ENCODE measurements at regions not wholly inside any gene's neighbourhood (a gene's known extent, or its start where the extent isn't known, plus 50 kb on each side); places are given as distances from the start of the nearest gene placed in this dataset.

DNA sequence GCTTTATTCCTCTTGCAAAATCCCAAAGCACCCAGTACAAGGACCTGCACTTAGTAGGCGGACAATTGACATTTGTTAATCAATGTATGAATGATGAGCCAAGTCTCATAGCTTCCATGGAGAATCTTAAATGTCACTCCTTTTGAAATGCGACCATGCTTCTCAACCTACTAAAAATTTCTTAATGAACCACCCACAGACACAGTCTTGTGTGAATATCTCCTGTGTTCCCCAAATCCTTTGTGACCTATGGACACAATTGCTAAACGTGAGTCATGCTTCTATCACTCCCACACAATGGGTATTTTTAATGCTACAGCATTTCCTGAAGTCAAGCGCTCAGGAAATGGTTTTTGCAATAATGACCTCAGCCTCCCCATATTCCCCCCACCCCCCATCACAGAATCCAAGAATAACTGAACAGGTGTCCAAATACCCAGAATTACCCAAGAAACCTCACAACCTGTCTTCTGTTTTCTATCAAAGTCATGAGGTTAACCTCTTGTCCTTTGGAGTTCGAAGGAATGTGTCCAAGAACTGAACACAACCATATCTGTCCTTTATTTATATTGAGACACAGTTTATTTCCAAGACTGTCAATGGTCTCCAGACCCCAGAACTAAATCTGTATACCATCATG lies 163.6 kb upstream of the PLEKHG7 start:
- TF ChIP-seq, protein P1, sequence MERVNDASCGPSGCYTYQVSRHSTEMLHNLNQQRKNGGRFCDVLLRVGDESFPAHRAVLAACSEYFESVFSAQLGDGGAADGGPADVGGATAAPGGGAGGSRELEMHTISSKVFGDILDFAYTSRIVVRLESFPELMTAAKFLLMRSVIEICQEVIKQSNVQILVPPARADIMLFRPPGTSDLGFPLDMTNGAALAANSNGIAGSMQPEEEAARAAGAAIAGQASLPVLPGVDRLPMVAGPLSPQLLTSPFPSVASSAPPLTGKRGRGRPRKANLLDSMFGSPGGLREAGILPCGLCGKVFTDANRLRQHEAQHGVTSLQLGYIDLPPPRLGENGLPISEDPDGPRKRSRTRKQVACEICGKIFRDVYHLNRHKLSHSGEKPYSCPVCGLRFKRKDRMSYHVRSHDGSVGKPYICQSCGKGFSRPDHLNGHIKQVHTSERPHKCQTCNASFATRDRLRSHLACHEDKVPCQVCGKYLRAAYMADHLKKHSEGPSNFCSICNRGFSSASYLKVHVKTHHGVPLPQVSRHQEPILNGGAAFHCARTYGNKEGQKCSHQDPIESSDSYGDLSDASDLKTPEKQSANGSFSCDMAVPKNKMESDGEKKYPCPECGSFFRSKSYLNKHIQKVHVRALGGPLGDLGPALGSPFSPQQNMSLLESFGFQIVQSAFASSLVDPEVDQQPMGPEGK (CRISPR knock-in tag; IDR thresholded peaks at IDR 0.05; ENCODE audit: borderline replicate concordance) = peak; percentile 62; the same call in 1 of the 2 replicates
- TF ChIP-seq CSDC2 (CRISPR knock-in tag; IDR thresholded peaks at IDR 0.05) = no peak
- no peak for TF ChIP-seq BACH2 (CRISPR knock-in tag; IDR thresholded peaks at IDR 0.05; ENCODE audit: borderline replicate concordance)
- no peak for TF ChIP-seq OSR1 (CRISPR knock-in tag; IDR thresholded peaks at IDR 0.05)
- no peak for TF ChIP-seq GLIS3 (CRISPR knock-in tag; IDR thresholded peaks at IDR 0.05)
- ATAC-seq = no peak

DNA sequence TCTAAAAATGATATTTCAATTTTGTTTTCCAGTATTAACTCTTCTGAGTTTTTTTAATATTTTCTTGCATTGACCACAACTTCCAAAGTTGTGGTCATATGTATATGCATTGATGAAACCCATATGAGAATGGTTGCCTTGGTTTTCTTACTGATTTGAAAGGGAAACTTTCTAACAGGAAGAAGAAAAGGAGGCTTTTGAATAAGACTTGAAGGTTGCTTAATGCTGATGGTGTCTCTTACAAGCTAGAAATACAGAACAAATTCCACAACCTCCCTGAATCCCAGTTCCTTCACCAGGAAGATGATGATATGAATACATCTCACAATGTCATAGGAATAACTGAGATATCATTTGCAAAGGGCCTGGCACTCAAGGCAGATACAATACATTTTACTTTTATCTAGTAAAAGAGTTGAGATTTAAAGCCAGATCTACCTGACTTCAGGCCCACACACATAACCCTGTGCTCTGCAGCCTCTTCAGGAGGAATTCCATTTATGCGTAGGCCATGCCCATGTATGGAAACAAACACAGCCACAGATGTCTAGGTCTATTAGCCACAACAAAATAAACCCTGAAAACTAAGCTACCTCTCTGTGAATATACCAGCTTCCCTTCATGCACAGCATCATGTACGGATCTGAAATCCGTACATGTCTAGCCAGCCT lies 165.4 kb upstream of the PLEKHG7 start:
- no peak for TF ChIP-seq GLIS3 (CRISPR knock-in tag; IDR thresholded peaks at IDR 0.05)
- no peak for TF ChIP-seq TOX (CRISPR knock-in tag; IDR thresholded peaks at IDR 0.05; ENCODE audit: borderline replicate concordance)
- no peak for TF ChIP-seq ZFP3 (CRISPR knock-in tag; IDR thresholded peaks at IDR 0.05)
- no peak for TF ChIP-seq ISL1 (CRISPR knock-in tag; IDR thresholded peaks at IDR 0.05)
- TF ChIP-seq, protein P1 (CRISPR knock-in tag; IDR thresholded peaks at IDR 0.05; ENCODE audit: borderline replicate concordance) = no peak
- ATAC-seq = no peak

DNA sequence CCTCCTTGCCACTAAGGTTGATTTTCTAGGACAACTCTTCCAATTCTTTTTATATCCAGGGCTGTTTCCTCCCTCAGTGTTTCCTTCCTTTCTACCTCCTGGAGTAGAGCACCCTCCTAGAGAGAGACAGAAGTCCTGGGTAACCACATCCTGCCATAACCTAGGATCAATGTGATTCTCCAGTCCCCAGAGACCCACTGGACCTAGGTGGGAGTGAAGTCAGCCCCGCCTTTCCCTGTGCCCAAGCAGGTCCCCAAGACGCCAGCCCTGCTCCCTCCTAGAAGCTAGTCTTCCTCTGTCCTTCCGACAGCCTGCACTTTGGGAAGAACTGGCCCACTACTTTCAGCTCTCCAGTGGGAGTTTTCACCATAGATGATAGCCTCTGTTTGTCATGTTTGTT lies 166.8 kb upstream of the PLEKHG7 start:
- no peak for ATAC-seq
- TF ChIP-seq RARB (CRISPR knock-in tag; IDR thresholded peaks at IDR 0.05) (no peak), TCF4 (CRISPR knock-in tag; IDR thresholded peaks at IDR 0.05; ENCODE audit: borderline replicate concordance) (no peak), BACH2 (CRISPR knock-in tag; IDR thresholded peaks at IDR 0.05; ENCODE audit: borderline replicate concordance) (no peak), ZFP3 (CRISPR knock-in tag; IDR thresholded peaks at IDR 0.05) (no peak), ZNF8 (CRISPR knock-in tag; IDR thresholded peaks at IDR 0.05) (no peak), ARNTL (CRISPR knock-in tag; IDR thresholded peaks at IDR 0.05; ENCODE audit: borderline replicate concordance, low read depth) (no peak), ESRRG (CRISPR knock-in tag; IDR thresholded peaks at IDR 0.05) (no peak), ZFP30 (CRISPR knock-in tag; IDR thresholded peaks at IDR 0.05) (no peak), SNAI2 (CRISPR knock-in tag; IDR thresholded peaks at IDR 0.05) (no peak)

DNA sequence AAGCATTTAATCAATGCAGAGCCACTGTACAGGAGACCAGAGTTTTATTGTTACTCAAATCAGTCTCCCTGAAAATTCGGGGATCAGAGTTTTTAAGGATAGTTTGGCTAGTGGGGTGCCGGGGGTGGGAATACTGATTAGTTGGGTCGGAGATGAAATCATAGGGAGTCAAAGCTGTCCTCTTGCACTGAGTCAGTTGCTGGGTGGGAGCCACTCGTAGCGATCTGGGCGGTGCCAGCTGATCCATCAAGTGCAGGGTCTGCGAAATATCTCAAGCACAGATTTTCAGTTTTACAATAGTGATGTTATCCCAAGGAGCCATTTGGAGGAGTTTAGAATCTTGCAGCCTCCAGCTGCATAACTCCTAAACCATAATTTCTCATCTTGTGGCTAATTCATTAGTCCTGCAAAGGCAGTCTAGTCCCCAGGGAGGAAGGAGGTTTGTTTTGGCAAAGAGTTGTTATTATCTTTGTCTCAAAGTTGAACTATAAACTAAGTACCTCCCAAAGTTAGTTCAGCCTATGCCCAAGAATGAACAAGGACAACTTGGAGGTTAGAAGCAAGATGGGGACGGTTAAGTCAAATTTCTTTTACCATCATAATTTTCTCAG lies 169.4 kb upstream of the PLEKHG7 start:
- no peak for ATAC-seq
- no peak for TF ChIP-seq ZC3H10 (CRISPR knock-in tag; IDR thresholded peaks at IDR 0.05)

DNA sequence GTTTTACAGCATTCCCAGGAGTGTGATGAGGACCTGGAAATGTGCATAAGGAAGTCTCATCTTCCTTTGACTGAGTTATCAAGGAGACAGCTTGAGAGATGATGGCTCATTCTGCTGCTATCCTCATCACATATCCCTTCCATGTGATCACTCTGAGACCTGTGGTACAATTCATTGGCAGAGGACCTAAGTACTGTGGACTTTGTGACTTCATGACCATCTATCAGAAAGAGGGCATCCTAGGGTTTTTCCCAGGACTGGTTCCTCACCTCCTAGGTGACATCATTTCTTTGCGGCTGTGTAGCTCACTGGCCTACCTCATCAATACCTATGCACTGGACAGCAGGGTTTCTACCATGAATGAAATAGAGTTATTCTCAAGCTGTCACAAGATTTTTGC lies 172.1 kb upstream of the PLEKHG7 start:
- ATAC-seq = no peak

More for the DNA sequence above, 172.1 kb upstream of the PLEKHG7 start:
- TF ChIP-seq ZFP3 (CRISPR knock-in tag; IDR thresholded peaks at IDR 0.05) (no peak), ZFP30 (CRISPR knock-in tag; IDR thresholded peaks at IDR 0.05) (no peak), BACH2 (CRISPR knock-in tag; IDR thresholded peaks at IDR 0.05; ENCODE audit: borderline replicate concordance) (no peak), RARB (CRISPR knock-in tag; IDR thresholded peaks at IDR 0.05) (no peak), ZNF8 (CRISPR knock-in tag; IDR thresholded peaks at IDR 0.05) (no peak), GLIS3 (CRISPR knock-in tag; IDR thresholded peaks at IDR 0.05) (no peak), ARNTL (CRISPR knock-in tag; IDR thresholded peaks at IDR 0.05; ENCODE audit: borderline replicate concordance, low read depth) (no peak), ESRRG (CRISPR knock-in tag; IDR thresholded peaks at IDR 0.05) (no peak)
- TF ChIP-seq, protein P2, sequence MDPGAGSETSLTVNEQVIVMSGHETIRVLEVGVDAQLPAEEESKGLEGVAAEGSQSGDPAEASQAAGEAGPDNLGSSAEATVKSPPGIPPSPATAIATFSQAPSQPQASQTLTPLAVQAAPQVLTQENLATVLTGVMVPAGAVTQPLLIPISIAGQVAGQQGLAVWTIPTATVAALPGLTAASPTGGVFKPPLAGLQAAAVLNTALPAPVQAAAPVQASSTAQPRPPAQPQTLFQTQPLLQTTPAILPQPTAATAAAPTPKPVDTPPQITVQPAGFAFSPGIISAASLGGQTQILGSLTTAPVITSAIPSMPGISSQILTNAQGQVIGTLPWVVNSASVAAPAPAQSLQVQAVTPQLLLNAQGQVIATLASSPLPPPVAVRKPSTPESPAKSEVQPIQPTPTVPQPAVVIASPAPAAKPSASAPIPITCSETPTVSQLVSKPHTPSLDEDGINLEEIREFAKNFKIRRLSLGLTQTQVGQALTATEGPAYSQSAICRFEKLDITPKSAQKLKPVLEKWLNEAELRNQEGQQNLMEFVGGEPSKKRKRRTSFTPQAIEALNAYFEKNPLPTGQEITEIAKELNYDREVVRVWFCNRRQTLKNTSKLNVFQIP (CRISPR knock-in tag; IDR thresholded peaks at IDR 0.05; ENCODE audit: borderline replicate concordance, low read depth) = no peak
- TF ChIP-seq, protein P1 (CRISPR knock-in tag; IDR thresholded peaks at IDR 0.05; ENCODE audit: borderline replicate concordance) = no peak

All from SK-N-SH treated with all-trans-retinoic acid at 6 μM for 48 hours (cell line).